ENCODE measurements at regions not wholly inside any gene's neighbourhood (a gene's known extent, or its start where the extent isn't known, plus 50 kb on each side); places are given as distances from the start of the nearest gene placed in this dataset.

DNA sequence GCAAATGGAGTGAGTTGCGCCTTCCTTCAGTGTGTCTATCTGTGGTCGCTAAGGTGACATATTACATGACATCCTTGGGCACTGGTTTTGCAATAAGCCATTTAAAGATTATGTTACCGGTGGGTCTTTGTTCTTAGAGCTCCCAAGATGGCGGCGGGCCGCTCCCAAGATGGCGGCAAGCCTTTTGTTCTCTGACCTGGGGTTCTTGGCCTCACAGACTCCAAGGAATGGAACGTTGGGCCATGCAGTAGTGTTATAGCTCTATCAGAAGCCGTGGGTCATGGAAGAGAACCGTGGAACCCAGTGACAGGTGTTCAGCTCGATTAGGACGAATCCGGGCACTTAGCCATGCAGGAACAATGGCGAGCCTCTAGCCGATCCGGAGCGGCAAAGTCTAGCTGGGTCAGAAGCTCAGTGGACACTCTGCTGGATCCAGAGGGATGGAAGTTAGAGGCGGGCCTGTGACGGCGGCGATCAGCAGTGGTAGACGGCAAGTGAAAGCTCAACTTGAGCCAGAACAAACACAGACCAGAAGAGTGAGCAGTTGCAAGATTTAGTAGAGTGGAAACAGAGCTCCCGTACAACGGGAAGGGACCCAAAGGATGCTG is 188.6 kb downstream of the TEX29 start:
- H3K4me1 ChIP-seq (ENCODE audit: control insufficient read depth, extremely low read depth, insufficient read depth, low read length) = no peaks in the 10 kb centered on the region
- H3K9ac ChIP-seq (ENCODE audit: insufficient read depth, low read length) = no peak overlapping the region
- no peaks in the 10 kb centered on the region for H3K79me2 ChIP-seq (ENCODE audit: control insufficient read depth, insufficient read depth, low read length)
- no peak overlapping the region for H2AFZ ChIP-seq (ENCODE audit: low read length)
- TF ChIP-seq EZH2 (IDR thresholded peaks at IDR 0.05; ENCODE audit: low read length, missing control alignments) = no peak
- TF ChIP-seq, protein P1, sequence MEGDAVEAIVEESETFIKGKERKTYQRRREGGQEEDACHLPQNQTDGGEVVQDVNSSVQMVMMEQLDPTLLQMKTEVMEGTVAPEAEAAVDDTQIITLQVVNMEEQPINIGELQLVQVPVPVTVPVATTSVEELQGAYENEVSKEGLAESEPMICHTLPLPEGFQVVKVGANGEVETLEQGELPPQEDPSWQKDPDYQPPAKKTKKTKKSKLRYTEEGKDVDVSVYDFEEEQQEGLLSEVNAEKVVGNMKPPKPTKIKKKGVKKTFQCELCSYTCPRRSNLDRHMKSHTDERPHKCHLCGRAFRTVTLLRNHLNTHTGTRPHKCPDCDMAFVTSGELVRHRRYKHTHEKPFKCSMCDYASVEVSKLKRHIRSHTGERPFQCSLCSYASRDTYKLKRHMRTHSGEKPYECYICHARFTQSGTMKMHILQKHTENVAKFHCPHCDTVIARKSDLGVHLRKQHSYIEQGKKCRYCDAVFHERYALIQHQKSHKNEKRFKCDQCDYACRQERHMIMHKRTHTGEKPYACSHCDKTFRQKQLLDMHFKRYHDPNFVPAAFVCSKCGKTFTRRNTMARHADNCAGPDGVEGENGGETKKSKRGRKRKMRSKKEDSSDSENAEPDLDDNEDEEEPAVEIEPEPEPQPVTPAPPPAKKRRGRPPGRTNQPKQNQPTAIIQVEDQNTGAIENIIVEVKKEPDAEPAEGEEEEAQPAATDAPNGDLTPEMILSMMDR (conservative IDR thresholded peaks at IDR 0.05 in 1 of 2, IDR thresholded peaks at IDR 0.05 in 1 of 2; ENCODE audit: low read depth in 1 of 2, low read length in 2 of 2) = no peak
- DNase-seq (ENCODE audit: low read depth in 2 of 2) = no peak
- H4K20me1 ChIP-seq (ENCODE audit: control insufficient read depth, extremely low read depth, insufficient read depth, low read length) = no peaks in the 10 kb centered on the region
- H3K4me3 ChIP-seq (replicated peaks in 1 of 4; ENCODE audit: control extremely low read depth in 1 of 4, insufficient read depth in 1 of 4, low read depth in 3 of 4, low read length in 4 of 4) = no peak overlapping the region
- no peaks in the 10 kb centered on the region for H3K9me3 ChIP-seq (ENCODE audit: control insufficient read depth, insufficient read depth, low read depth, low read length)
- H3K4me2 ChIP-seq (ENCODE audit: extremely low read depth, insufficient read depth, low read length) = no peak overlapping the region
- H3K27ac ChIP-seq (ENCODE audit: insufficient read depth, low read length) = no peak overlapping the region
- H3K27me3 ChIP-seq (ENCODE audit: control insufficient read depth, insufficient read depth, low read length) = no peaks in the 10 kb centered on the region
- no peaks in the 10 kb centered on the region for H3K36me3 ChIP-seq (ENCODE audit: control insufficient read depth, insufficient read depth, low read length)

DNA sequence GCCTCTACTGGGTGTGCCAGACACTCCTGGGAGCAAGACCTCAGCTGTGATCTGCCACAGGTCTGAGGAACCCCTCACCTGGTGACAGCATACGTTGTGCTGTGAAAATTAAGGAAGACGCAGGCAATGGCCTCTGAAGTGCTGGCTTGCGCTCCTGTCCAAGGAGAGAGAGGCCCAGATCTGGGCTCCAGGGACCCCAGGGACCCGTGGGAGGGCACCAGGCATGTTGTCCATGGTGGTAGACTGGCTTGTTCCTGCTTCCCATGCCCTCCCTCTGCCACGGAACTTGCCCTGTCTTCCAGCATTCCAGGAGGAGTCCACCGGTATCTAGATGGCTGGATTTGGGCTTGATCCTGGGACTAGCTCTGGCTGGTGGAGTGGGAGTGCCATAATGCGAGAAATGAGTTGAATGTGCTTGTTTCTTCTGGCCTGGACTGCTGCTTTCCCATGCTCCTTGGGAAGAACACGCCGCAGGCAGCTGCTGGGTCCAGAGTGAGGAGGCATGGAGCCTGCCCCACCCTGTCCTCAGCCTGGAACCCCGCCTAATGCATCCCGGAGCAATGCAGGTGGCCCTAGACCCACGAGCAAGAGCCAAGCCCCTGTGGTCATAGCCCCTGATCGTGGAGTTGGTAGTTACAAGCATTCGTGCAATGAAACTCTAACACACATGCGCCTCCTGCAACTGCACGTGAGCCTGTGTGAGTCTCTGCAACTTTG is 190.2 kb downstream of the TEX29 start:
- no peaks in the 10 kb centered on the region for H3K79me2 ChIP-seq (ENCODE audit: control insufficient read depth, insufficient read depth, low read length)
- H3K4me2 ChIP-seq (ENCODE audit: extremely low read depth, insufficient read depth, low read length) = no peak overlapping the region
- no peak overlapping the region for H3K4me3 ChIP-seq (replicated peaks in 1 of 4; ENCODE audit: control extremely low read depth in 1 of 4, insufficient read depth in 1 of 4, low read depth in 3 of 4, low read length in 4 of 4)
- no peaks in the 10 kb centered on the region for H4K20me1 ChIP-seq (ENCODE audit: control insufficient read depth, extremely low read depth, insufficient read depth, low read length)
- H3K27ac ChIP-seq (ENCODE audit: insufficient read depth, low read length) = no peak overlapping the region
- no peaks in the 10 kb centered on the region for H3K36me3 ChIP-seq (ENCODE audit: control insufficient read depth, insufficient read depth, low read length)
- no peak overlapping the region for H2AFZ ChIP-seq (ENCODE audit: low read length)
- no peak overlapping the region for H3K9ac ChIP-seq (ENCODE audit: insufficient read depth, low read length)
- TF ChIP-seq, protein P1 (conservative IDR thresholded peaks at IDR 0.05 in 1 of 2, IDR thresholded peaks at IDR 0.05 in 1 of 2; ENCODE audit: low read depth in 1 of 2, low read length in 2 of 2) = no peak
- no peak for TF ChIP-seq EZH2 (IDR thresholded peaks at IDR 0.05; ENCODE audit: low read length, missing control alignments)
- H3K27me3 ChIP-seq (ENCODE audit: control insufficient read depth, insufficient read depth, low read length) = no peaks in the 10 kb centered on the region
- no peaks in the 10 kb centered on the region for H3K9me3 ChIP-seq (ENCODE audit: control insufficient read depth, insufficient read depth, low read depth, low read length)
- no peak for DNase-seq (ENCODE audit: low read depth in 2 of 2)
- no peaks in the 10 kb centered on the region for H3K4me1 ChIP-seq (ENCODE audit: control insufficient read depth, extremely low read depth, insufficient read depth, low read length)

DNA sequence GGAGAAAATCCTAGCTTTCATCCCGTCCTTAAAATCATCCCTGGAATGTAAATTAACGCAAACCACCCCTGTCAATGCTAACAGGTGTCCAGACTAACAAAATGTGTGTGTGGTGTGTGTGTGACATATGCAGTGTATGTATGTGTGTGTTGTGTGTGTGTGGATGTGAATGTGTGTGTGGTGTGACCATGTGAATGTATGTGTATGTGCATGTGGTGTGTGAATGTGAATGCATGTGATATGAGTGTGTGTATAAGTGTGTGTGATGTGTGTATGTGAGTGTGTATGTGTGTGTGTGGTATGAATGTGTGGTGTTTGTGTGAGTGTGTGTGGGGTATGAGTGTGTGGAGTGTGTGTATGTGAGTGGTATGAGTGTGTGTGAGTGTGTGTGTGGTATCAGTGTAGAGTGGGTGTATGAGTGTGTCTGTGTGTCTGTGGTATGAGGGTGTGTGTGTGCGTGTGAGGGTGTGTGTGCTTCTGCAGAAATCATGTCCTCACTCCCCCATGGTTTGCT is 190.8 kb downstream of the TEX29 start:
- H4K20me1 ChIP-seq (ENCODE audit: control insufficient read depth, extremely low read depth, insufficient read depth, low read length) = no peaks in the 10 kb centered on the region
- no peaks in the 10 kb centered on the region for H3K9me3 ChIP-seq (ENCODE audit: control insufficient read depth, insufficient read depth, low read depth, low read length)
- H3K4me2 ChIP-seq (ENCODE audit: extremely low read depth, insufficient read depth, low read length) = no peak overlapping the region
- H2AFZ ChIP-seq (ENCODE audit: low read length) = no peak overlapping the region
- no peaks in the 10 kb centered on the region for H3K79me2 ChIP-seq (ENCODE audit: control insufficient read depth, insufficient read depth, low read length)
- H3K9ac ChIP-seq (ENCODE audit: insufficient read depth, low read length) = no peak overlapping the region
- H3K4me3 ChIP-seq (replicated peaks in 1 of 4; ENCODE audit: control extremely low read depth in 1 of 4, insufficient read depth in 1 of 4, low read depth in 3 of 4, low read length in 4 of 4) = no peak overlapping the region
- DNase-seq (ENCODE audit: low read depth in 2 of 2) = no peak
- no peaks in the 10 kb centered on the region for H3K27me3 ChIP-seq (ENCODE audit: control insufficient read depth, insufficient read depth, low read length)
- no peak for TF ChIP-seq EZH2 (IDR thresholded peaks at IDR 0.05; ENCODE audit: low read length, missing control alignments)
- TF ChIP-seq, protein P1 (conservative IDR thresholded peaks at IDR 0.05 in 1 of 2, IDR thresholded peaks at IDR 0.05 in 1 of 2; ENCODE audit: low read depth in 1 of 2, low read length in 2 of 2) = no peak
- H3K36me3 ChIP-seq (ENCODE audit: control insufficient read depth, insufficient read depth, low read length) = no peaks in the 10 kb centered on the region
- no peak overlapping the region for H3K27ac ChIP-seq (ENCODE audit: insufficient read depth, low read length)
- H3K4me1 ChIP-seq (ENCODE audit: control insufficient read depth, extremely low read depth, insufficient read depth, low read length) = no peaks in the 10 kb centered on the region
